ENCODE measurements at regions not wholly inside any gene's neighbourhood (a gene's known extent, or its start where the extent isn't known, plus 50 kb on each side); places are given as distances from the start of the nearest gene placed in this dataset.

DNA sequence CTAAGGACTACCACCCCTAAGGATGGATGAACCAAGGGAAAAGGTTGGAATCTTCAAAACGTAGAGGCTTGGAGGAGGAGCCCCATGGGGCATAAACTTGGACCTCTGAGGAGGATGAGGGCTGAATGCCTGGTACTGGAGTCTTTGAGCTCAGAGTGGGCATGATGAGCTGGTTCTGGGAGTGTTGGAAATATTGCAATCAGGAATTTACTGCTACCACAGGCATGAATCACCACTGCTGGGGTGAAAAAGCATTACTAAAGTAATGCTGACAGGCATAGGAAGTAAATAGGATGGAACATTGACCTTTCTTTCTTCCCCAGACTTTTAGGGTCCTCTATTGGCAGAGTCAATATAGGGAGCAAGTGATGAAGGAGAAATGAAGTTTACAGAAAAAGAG, 105.8 kb upstream of the RPS6KA3 start:
- TF ChIP-seq, protein P1, sequence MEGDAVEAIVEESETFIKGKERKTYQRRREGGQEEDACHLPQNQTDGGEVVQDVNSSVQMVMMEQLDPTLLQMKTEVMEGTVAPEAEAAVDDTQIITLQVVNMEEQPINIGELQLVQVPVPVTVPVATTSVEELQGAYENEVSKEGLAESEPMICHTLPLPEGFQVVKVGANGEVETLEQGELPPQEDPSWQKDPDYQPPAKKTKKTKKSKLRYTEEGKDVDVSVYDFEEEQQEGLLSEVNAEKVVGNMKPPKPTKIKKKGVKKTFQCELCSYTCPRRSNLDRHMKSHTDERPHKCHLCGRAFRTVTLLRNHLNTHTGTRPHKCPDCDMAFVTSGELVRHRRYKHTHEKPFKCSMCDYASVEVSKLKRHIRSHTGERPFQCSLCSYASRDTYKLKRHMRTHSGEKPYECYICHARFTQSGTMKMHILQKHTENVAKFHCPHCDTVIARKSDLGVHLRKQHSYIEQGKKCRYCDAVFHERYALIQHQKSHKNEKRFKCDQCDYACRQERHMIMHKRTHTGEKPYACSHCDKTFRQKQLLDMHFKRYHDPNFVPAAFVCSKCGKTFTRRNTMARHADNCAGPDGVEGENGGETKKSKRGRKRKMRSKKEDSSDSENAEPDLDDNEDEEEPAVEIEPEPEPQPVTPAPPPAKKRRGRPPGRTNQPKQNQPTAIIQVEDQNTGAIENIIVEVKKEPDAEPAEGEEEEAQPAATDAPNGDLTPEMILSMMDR (conservative IDR thresholded peaks at IDR 0.05) = no peak
- TF ChIP-seq EZH2 (IDR thresholded peaks at IDR 0.05; ENCODE audit: low read depth) = no peak
- Histone ChIP-seq H3K9me2 (ENCODE audit: insufficient read depth) (no peaks in the 10 kb centered on the region), H2AFZ (no peak overlapping the region), H3K4me2 (peak overlapping the region; percentile 44), H4K20me1 (ENCODE audit: insufficient read depth) (no peaks in the 10 kb centered on the region), H3K4me1 (replicated peaks; ENCODE audit: insufficient read depth) (peaks cover 36% of the 10 kb centered on the region), H3F3A (ENCODE audit: insufficient read depth, low read depth) (peaks cover 7% of the 10 kb centered on the region; the same call in 1 of the 2 replicates), H3K4me3 (no peak overlapping the region), H3K9me3 (ENCODE audit: insufficient read depth, low read depth) (no peaks in the 10 kb centered on the region), H3K79me2 (ENCODE audit: low read depth) (no peaks in the 10 kb centered on the region), H3K36me3 (ENCODE audit: low read depth) (no peaks in the 10 kb centered on the region), H3K27ac (0 out of 2 replicates have a peak overlapping the region, but pooled peaks have one; percentile 32), H3K27me3 (ENCODE audit: insufficient read depth, low read depth) (no peaks in the 10 kb centered on the region)
- intact Hi-C loops (cut with micrococcal nuclease; ENCODE audit: unreplicated experiment) = no loop called here
- DNase-seq = peak in 1 of 2 experiments; percentile 56
- no TSS peak for BruUV-seq (replicated peaks)
- ChIA-PET CTCF (no interaction called here), POLR2A (ENCODE audit: unreplicated experiment) (no interaction called here)

DNA sequence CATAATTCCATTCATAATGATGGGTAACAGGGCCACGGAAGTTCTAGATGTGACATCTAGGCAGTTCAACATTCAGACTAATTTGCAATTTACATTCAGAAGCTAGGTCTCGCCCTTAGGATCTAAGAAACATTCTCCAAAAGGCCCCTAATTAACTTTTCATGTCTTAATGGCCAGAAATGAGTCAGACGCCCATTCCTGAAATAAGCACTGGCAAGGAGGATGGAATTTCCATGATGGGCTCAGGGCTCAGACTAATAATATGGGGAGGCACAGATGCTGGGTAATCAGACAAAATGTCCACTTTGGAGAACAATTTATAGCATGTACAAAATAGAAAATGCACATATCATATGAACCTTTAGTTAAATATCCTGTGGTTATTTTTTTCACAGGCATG, 102.8 kb upstream of the RPS6KA3 start:
- no peak for DNase-seq
- intact Hi-C loops (cut with micrococcal nuclease; ENCODE audit: unreplicated experiment) = no loop called here
- Histone ChIP-seq H3K36me3 (ENCODE audit: low read depth) (no peaks in the 10 kb centered on the region), H3K27ac (no peak overlapping the region), H3K9me2 (ENCODE audit: insufficient read depth) (no peaks in the 10 kb centered on the region), H3K9me3 (ENCODE audit: insufficient read depth, low read depth) (no peaks in the 10 kb centered on the region), H2AFZ (no peak overlapping the region), H3K79me2 (ENCODE audit: low read depth) (no peaks in the 10 kb centered on the region), H3K4me2 (no peak overlapping the region), H3K4me1 (replicated peaks; ENCODE audit: insufficient read depth) (peaks cover 24% of the 10 kb centered on the region), H3K4me3 (no peak overlapping the region), H4K20me1 (ENCODE audit: insufficient read depth) (no peaks in the 10 kb centered on the region), H3F3A (ENCODE audit: insufficient read depth, low read depth) (peaks cover 4% of the 10 kb centered on the region; the same call in 1 of the 2 replicates), H3K27me3 (ENCODE audit: insufficient read depth, low read depth) (no peaks in the 10 kb centered on the region)
- CTCF ChIA-PET = no interaction called here
- BruUV-seq (replicated peaks) = no TSS peak
- POLR2A ChIA-PET (ENCODE audit: unreplicated experiment) = no interaction called here
- no peak for TF ChIP-seq EZH2 (IDR thresholded peaks at IDR 0.05; ENCODE audit: low read depth)

DNA sequence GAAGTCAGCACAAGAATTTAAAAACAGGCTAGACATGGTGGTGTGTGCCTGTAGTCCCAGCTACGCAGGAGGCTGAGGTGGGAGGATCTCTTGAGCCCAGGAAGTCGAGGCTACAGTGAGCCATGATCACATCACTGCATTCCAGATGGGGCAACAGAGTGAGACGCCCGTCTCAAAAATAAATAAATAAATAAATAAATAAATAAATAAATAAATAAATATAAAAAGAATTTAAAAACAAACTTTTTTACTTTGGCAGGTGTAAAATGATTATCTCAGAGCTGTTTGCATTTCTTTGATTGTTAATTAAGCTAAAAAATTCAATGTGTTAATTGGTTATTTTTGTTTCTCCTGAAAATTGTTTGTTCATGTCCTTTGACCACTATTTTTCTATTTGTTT, 97.5 kb upstream of the RPS6KA3 start:
- H2AFZ ChIP-seq = no peak overlapping the region
- TF ChIP-seq, protein P1 (conservative IDR thresholded peaks at IDR 0.05) = no peak
- no peak for TF ChIP-seq EZH2 (IDR thresholded peaks at IDR 0.05; ENCODE audit: low read depth)
- no peaks in the 10 kb centered on the region for H4K20me1 ChIP-seq (ENCODE audit: insufficient read depth)
- H3K9me3 ChIP-seq (ENCODE audit: insufficient read depth, low read depth) = no peaks in the 10 kb centered on the region
- POLR2A ChIA-PET (ENCODE audit: unreplicated experiment) = no interaction called here
- H3F3A ChIP-seq (ENCODE audit: insufficient read depth, low read depth) = peaks cover 38% of the 10 kb centered on the region
- no peaks in the 10 kb centered on the region for H3K36me3 ChIP-seq (ENCODE audit: low read depth)
- DNase-seq = no peak
- intact Hi-C loops (cut with micrococcal nuclease; ENCODE audit: unreplicated experiment) = no loop called here
- H3K27me3 ChIP-seq (ENCODE audit: insufficient read depth, low read depth) = no peaks in the 10 kb centered on the region
- no peaks in the 10 kb centered on the region for H3K9me2 ChIP-seq (ENCODE audit: insufficient read depth)
- H3K79me2 ChIP-seq (ENCODE audit: low read depth) = no peaks in the 10 kb centered on the region
- CTCF ChIA-PET = no interaction called here
- H3K4me2 ChIP-seq = peak overlapping the region; percentile 90
- no TSS peak for BruUV-seq (replicated peaks)
- H3K27ac ChIP-seq = peak overlapping the region; percentile 99
- H3K4me1 ChIP-seq (replicated peaks; ENCODE audit: insufficient read depth) = peaks cover 50% of the 10 kb centered on the region
- no peak overlapping the region for H3K4me3 ChIP-seq

DNA sequence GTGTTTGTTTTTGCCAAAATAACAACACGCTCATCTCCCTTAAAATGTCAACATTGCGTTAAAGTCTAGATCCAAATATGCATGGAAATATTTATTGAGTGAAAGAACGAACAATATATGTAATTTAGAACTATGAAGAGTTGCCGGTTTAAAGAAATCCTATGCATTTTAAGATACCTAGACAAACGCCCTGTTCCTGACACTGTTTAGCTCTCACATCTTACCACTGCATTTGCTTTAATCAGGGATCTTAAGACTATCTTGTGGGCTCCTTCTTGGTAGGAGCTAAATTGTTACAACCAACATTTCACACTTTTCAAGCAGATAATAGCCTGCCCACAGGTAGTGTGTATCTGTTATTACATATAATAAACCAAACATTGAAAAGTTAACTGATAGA, 96.6 kb upstream of the RPS6KA3 start:
- TF ChIP-seq, protein P1 (conservative IDR thresholded peaks at IDR 0.05) = no peak
- H2AFZ ChIP-seq = peak overlapping the region; percentile 82

More for the DNA sequence above, 96.6 kb upstream of the RPS6KA3 start:
- Histone ChIP-seq H3F3A (ENCODE audit: insufficient read depth, low read depth) (peaks cover 38% of the 10 kb centered on the region), H3K79me2 (ENCODE audit: low read depth) (no peaks in the 10 kb centered on the region), H3K4me3 (peak overlapping the region; percentile 51; the same call in 1 of the 2 replicates), H3K9me2 (ENCODE audit: insufficient read depth) (no peaks in the 10 kb centered on the region), H3K27me3 (ENCODE audit: insufficient read depth, low read depth) (no peaks in the 10 kb centered on the region), H3K36me3 (ENCODE audit: low read depth) (no peaks in the 10 kb centered on the region), H3K4me1 (replicated peaks; ENCODE audit: insufficient read depth) (peaks cover 50% of the 10 kb centered on the region), H3K9me3 (ENCODE audit: insufficient read depth, low read depth) (no peaks in the 10 kb centered on the region), H4K20me1 (ENCODE audit: insufficient read depth) (no peaks in the 10 kb centered on the region), H3K4me2 (peak overlapping the region; percentile 90), H3K27ac (peak overlapping the region; percentile 99)
- no TSS peak for BruUV-seq (replicated peaks)
- ChIA-PET POLR2A (ENCODE audit: unreplicated experiment) (interaction anchor here (0.6 kb wide), 1 partner anchor 73 kb away, joined by 3 read pairs; no protein-coding TSS in a partner anchor), CTCF (no interaction called here)
- intact Hi-C loops (cut with micrococcal nuclease; ENCODE audit: unreplicated experiment) = loop anchor here (2.0 kb wide), 1 partner anchor 70 kb away; no protein-coding TSS in a partner anchor
- DNase-seq = no peak

Data from PC-9 (cell line).